ENCODE measurements at regions not wholly inside any gene's neighbourhood (a gene's known extent, or its start where the extent isn't known, plus 50 kb on each side); places are given as distances from the start of the nearest gene placed in this dataset.

GRCh38 chr18:27826101-27826500 is 350.8 kb downstream of the CDH2 start:
- no peak for DNase-seq (ENCODE audit: low spot score)

GRCh38 chr18:27825689-27826088 is 351.2 kb downstream of the CDH2 start:
- no peak for DNase-seq (ENCODE audit: low spot score)

GRCh38 chr18:27824841-27825681 is 351.9 kb downstream of the CDH2 start:
- peak; percentile 47 for DNase-seq (ENCODE audit: low spot score)

GRCh38 chr18:27824275-27824674 is 352.7 kb downstream of the CDH2 start:
- DNase-seq (ENCODE audit: low spot score) = no peak

DNA sequence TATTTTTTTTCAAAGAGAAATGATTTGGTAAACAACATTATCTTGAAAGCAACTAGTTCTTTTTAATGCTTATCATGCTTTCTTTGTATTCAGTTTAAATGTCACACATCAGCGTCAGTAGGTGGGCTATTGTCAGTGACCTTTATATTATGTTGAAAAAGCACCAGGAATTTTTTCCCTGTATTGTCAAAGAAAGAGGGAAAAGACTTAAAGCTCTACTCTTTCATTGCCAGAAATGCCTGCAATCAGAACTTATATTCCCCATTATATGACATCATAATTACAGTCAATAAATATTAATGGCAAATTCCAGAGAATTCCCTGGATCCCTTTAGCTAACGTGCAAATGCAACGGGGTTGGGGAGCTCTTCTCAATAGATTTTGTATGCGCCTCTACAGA is 353.9 kb downstream of the CDH2 start:
- no peak for DNase-seq (ENCODE audit: low spot score)

DNA sequence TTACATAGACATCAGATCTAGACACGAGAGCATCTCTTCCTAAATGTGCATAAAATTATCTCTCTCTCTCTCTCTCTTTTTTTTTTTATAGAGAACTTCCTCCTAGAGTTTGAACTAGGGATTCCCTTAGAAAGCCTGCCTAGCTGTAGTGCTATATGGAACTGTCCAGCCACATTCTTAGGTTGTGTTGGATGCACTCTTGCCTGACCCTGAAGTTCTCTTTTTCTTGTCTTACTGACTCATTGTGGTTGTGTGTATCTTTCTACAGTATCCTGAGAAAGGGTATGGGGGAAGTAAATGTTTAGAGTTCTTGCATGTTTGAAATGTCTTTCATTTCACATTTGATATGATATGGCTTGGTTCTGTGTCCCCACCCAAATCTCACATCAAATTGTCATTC is 368.2 kb downstream of the CDH2 start:
- no peak for DNase-seq (ENCODE audit: low spot score)

- DNase-seq (ENCODE audit: low spot score) = no peak
Measured at GRCh38 chr18:27803957-27804356, 373.0 kb downstream of the CDH2 start.

GRCh38 chr18:27797484-27797883 is 379.4 kb downstream of the CDH2 start:
- no peak for DNase-seq (ENCODE audit: low spot score)

DNA sequence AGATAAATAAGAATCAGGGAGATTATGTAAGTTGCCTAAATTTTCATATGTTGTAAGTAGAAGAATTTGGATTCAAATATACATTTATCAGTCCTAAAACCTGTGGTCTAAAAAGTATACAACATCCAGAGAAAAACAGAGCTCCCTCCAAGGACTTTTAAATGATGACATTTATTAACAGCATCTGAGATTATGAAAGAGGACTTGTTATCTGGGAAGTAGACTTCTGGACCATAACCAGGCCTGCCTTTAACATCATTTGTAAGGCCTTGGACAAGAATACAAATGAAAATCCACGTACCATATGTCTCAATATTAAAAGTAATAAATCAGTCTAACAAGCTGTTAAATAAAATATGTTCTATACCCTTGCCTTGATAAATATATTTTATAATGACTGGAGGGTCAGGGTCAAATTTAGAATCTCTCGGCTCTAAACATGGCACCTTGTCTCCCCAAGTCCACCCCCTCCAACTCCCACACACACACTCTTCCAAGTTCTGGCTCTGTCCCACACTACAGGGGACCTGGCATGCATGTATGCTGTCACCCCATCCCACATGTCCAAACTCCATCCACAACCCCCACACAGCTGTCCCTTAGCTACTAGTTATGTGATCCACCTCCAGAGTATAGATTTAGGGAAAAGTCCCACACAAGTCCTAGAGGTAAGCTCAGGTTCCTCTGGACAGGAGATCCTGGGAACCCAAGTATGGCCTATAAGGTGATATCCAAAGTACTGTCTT is 382.6 kb downstream of the CDH2 start:
- no peak for DNase-seq (ENCODE audit: low spot score)

GRCh38 chr18:27793013-27793785 is 383.7 kb downstream of the CDH2 start:
- no peak for DNase-seq (ENCODE audit: low spot score)

DNA sequence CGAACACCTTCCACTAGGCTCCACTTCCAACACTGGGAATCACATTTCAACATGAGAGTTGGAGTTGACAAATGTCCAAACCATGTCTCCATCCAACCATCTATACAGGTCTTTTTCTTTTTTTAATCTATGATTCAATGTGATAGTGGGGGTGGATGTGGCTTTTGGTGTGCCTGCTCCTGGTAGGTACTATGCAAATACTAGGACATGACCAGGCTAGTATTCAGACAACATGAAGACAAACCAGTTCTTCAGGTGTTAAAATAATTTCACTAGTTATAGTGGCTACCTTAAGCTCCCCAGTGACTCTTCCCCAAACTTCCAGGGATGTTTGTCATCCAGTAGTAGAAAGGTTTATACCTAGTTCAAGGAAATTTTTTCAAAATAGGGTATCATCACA is 387.5 kb downstream of the CDH2 start:
- DNase-seq (ENCODE audit: low spot score) = no peak

DNA sequence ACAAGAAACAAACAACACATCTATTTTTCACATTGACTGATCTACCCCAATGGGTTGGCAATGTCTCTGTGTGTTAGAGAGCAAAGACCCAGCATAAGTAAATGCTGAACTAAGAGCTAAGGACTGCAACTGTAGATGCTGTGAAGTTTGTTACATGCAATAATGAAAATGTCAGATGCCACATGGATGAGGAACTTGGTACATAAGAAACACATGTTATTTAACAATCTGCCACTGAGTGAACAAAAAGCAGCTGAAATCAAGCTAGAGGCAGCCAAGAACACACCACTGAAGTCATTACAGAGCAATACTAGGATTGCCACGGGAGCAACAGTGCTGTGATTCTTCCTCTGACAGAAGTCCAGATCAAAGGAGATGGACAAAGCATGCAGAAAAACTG is 389.4 kb downstream of the CDH2 start:
- no peak for DNase-seq (ENCODE audit: low spot score)

DNA sequence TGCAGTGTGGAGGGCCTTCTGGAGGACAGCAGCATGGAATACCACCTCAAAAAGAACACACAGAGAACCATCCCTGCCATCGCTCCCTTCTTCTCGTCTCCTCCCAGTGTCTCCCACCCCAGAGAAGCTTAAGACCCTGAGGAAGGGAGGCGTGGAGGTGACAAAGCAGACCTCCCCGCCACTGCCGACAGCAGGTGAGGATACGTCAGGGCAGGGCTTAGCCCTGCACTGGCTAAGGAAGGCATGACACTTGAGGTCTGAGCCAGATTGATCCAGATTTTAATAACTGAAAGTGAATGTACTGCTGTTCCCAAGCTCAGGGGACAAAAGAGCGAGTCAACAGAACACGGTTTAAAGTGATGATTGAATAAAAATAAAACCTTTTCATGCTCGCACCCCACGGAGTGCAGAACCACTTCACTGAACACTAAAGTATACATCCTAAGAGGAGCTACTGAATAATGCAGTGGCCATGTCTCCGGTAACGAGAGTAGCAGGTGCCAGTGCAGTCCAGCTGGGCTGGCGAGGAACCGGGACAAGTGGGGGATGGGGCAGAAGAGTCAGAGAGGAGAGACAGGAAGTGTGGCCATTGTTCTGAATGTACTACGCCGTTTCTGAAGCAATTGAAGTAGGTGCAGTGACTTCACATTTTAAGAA is 391.0 kb downstream of the CDH2 start:
- no peak for DNase-seq (ENCODE audit: low spot score)

DNA sequence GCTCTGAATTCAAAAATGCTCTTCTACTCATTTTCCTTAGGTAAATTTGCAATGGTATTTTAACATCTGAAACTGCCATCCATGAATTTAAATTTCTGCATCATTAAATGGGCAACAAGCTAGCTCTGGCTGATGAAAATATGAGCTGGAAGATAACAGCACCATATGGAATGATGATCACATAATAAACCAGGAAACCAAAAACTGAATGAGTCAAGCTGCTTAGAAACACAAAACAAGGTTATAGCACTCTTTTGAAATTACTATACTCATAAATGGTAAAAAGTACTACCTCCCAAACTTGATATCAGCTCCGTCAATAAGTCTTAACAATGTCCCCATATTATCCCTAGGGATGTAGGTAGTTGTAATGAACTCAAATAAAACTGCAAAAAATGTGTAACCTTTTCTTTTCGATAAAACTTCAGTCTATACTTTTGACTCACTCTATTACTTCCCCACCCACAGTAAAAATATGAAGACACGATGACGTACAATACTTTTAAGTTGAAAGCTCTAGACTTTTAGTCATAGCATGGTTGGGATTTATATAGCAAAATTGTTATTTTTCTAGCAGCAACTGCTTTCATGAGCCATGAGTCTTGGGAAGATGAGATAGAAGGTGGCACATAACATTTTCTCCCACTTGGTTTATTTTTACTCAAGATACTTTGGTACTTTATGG is 396.7 kb downstream of the CDH2 start:
- DNase-seq (ENCODE audit: low spot score) = no peak

- DNase-seq (ENCODE audit: low spot score) = no peak
Measured at GRCh38 chr18:27778925-27779324, 398.0 kb downstream of the CDH2 start.

DNA sequence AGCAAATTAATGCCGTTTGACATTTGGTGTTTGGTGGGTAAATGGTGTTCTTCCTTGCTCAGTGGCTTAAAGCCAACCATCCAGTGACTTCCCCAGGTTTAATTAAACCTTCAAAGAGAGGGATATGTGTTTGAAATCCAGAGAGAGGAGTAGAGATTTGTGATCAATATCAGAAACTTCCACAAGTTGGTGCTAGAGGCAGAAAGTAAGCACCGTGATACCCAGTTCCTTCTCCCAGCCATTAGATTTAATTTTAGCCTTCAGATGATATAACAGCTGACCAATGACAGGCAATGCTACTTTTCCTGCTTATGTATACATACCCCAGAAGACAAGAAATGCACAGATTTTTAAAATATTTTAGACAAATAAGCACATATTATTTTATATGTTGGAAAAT is 398.5 kb downstream of the CDH2 start:
- DNase-seq (ENCODE audit: low spot score) = no peak

GRCh38 chr18:27772081-27772480 is 404.8 kb downstream of the CDH2 start:
- no peak for DNase-seq (ENCODE audit: low spot score)

DNA sequence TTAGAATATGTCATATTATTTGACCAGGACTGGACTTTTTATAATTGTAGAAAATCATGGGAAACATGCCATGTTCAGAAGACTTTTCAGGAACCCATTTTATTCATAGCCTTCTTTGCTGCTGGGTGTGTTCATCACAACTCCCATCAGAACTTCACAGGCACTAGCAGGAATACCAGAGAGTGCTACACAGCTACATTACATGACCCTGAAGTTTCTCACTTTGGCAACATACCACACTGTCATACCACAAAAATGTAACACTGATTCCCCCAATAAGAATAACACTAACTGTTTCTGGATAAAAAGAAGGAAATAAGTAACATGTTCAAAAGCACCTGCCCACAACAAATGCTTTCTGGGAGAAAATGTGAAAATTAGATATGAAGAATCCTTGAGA is 405.4 kb downstream of the CDH2 start:
- DNase-seq (ENCODE audit: low spot score) = no peak

DNA sequence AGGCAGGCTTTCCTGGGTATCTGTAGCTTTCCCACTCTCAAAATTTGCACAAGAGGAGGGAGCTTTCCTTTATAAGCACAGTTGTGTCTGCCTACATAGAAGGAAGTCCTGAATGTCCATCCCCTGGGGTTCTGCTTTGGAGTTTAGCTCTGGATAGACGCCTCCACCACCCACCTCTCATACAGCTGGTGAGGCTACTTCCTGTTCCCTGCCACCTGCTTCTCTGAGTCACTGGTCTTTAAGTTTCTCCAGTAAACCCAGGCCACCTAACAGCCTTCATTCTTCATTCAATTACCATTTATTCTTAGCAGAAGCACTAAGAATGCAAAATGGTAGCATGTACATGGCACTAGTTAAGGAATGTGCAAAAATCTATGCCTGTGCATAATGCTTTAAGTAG is 407.8 kb downstream of the CDH2 start:
- DNase-seq (ENCODE audit: low spot score) = no peak

GRCh38 chr18:27763936-27764335 is 413.0 kb downstream of the CDH2 start:
- no peak for DNase-seq (ENCODE audit: low spot score)

DNA sequence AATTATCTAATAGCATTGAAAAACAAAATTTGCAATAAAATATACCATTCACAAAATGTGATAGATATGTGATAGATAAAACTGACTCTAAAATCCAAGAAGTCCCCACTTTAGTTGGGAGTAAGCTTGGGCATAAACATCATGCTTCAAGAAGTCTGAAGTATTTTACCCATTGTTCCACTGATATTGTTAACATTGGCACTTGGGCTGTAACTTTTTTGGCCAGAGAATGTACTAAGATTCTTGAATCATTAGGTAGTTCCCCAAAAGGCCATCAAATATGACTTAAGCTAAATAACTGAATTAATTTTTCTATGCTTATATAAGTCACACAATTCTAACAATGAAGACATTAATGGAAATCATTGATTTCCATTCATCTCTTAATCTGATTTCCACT is 413.6 kb downstream of the CDH2 start:
- DNase-seq (ENCODE audit: low spot score) = no peak

- no peak for DNase-seq (ENCODE audit: low spot score)
Measured at GRCh38 chr18:27762054-27762453, 414.9 kb downstream of the CDH2 start.
